Erythroblast (primary cell): ENCODE measurements at regions not wholly inside any gene's neighbourhood (a gene's known extent, or its start where the extent isn't known, plus 50 kb on each side); places are given as distances from the start of the nearest gene placed in this dataset.

Experiments
- GATA1 ChIP-seq: IDR thresholded peaks from 2 replicates; pipeline ENCODE4 v1.6.1; 2011; ENCODE audit warnings: low read depth, mild to moderate bottlenecking, control low read depth, low read length, moderate library complexity
- POLR2A ChIP-seq: IDR thresholded peaks from 2 replicates; pipeline ENCODE4 v1.6.1; 2011; ENCODE audit warnings: mild to moderate bottlenecking, low read length

- TF ChIP-seq POLR2A (no peak), GATA1 (no peak)
These were observed 207.4 kb downstream of the NHLRC3 start for GRCh38 chr13:39245688-39246087.
